ENCODE measurements at regions not wholly inside any gene's neighbourhood (a gene's known extent, or its start where the extent isn't known, plus 50 kb on each side); places are given as distances from the start of the nearest gene placed in this dataset.

DNA sequence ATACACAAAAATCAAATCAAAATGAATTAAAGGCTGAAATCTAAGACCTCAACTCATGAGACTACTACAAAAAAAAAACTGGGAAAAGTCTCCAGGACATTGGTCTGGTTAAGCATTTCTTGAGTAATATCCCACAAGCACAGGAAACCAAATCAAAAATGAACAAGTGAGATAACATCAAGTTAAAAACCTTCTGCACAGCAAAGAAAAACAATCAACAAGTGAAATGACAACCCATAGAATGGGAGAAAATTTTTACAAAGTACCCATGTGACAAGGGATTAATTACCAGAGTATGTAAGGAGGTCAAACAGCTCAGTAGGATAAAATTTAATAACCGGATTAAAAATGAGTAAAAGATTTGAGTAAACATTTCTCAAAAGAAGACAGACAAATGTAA lies 338.7 kb downstream of the SLC16A7 start:
- no peak overlapping the region for H3K27ac ChIP-seq (ENCODE audit: low read depth in 1 of 2, low read length in 2 of 2)
- peaks cover 3% of the 10 kb centered on the region in 2 donors for H3K9me3 ChIP-seq (replicated peaks in 1 of 2; ENCODE audit: control insufficient read depth in 1 of 2, insufficient read depth in 1 of 2, low read length in 2 of 2)
- H3K4me1 Mint-ChIP-seq, result no peaks in the 10 kb centered on the region
- WGBS (ENCODE audit: insufficient coverage), result no CpG with 5 or more reads among the region's 1 CpG
- H3K9ac ChIP-seq (ENCODE audit: insufficient read depth, low read length, poor library complexity, severe bottlenecking), result no peak overlapping the region
- H3K27ac Mint-ChIP-seq, result no peak overlapping the region
- no peak overlapping the region for H2AFZ ChIP-seq (ENCODE audit: insufficient read depth, low read depth, low read length, poor library complexity, severe bottlenecking)
- H3K9me3 Mint-ChIP-seq, result peaks cover 1 to 10% (median 6%) of the 10 kb centered on the region in 7 donors
- DNase-seq, result no peak
- H3K27me3 ChIP-seq (ENCODE audit: control insufficient read depth in 2 of 2, insufficient read depth in 2 of 2, low read length in 2 of 2), result no peaks in the 10 kb centered on the region
- H3K4me3 ChIP-seq (replicated peaks in 1 of 3; ENCODE audit: low read depth in 2 of 3, low read length in 3 of 3), result no peak overlapping the region
- H3K4me3 Mint-ChIP-seq, result no peak overlapping the region
- H3K79me2 ChIP-seq (ENCODE audit: insufficient read depth, low read length), result no peaks in the 10 kb centered on the region
- no peaks in the 10 kb centered on the region for H3K36me3 ChIP-seq (replicated peaks in 1 of 2; ENCODE audit: control insufficient read depth in 1 of 2, insufficient read depth in 2 of 2, low read length in 2 of 2)
- intact Hi-C loops (cut with micrococcal nuclease), result no loop called here
- H3K4me1 ChIP-seq (ENCODE audit: control insufficient read depth in 1 of 2, insufficient read depth in 2 of 2, low read length in 2 of 2), result no peaks in the 10 kb centered on the region
- no peaks in the 10 kb centered on the region for H4K20me1 ChIP-seq (ENCODE audit: insufficient read depth, low read length)
- no peaks in the 10 kb centered on the region for H3K27me3 Mint-ChIP-seq (ENCODE audit: low read depth in 3 of 3)
- TF ChIP-seq, protein P1, sequence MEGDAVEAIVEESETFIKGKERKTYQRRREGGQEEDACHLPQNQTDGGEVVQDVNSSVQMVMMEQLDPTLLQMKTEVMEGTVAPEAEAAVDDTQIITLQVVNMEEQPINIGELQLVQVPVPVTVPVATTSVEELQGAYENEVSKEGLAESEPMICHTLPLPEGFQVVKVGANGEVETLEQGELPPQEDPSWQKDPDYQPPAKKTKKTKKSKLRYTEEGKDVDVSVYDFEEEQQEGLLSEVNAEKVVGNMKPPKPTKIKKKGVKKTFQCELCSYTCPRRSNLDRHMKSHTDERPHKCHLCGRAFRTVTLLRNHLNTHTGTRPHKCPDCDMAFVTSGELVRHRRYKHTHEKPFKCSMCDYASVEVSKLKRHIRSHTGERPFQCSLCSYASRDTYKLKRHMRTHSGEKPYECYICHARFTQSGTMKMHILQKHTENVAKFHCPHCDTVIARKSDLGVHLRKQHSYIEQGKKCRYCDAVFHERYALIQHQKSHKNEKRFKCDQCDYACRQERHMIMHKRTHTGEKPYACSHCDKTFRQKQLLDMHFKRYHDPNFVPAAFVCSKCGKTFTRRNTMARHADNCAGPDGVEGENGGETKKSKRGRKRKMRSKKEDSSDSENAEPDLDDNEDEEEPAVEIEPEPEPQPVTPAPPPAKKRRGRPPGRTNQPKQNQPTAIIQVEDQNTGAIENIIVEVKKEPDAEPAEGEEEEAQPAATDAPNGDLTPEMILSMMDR (IDR thresholded peaks at IDR 0.05), result no peak
- no peak overlapping the region for H3K4me2 ChIP-seq (replicated peaks; ENCODE audit: extremely low read depth, low read length, poor library complexity, severe bottlenecking)
- no peaks in the 10 kb centered on the region for H3K36me3 Mint-ChIP-seq

DNA sequence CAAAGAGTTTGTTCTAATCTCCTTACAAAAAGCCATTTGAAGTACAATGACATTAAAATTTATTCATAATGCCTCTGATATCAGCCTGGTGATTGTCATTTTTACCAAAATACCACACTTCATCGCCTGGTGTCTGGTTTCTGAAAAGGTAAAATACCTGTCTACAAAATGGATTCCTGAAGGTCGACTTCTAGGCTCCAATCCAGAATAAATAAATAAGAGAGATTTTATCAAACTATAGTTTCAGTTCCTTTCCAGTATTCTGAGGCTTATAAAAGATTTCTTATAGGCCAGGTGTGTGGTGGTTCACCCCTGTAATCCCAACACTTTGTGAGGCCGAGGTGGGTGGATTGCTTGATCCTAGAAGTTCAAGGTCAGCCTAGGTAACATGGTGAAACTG lies 340.7 kb downstream of the SLC16A7 start:
- no peaks in the 10 kb centered on the region for H3K4me1 ChIP-seq (ENCODE audit: control insufficient read depth in 1 of 2, insufficient read depth in 2 of 2, low read length in 2 of 2)
- no peak for DNase-seq
- H3K36me3 Mint-ChIP-seq, result no peaks in the 10 kb centered on the region
- H3K4me3 ChIP-seq (replicated peaks in 1 of 3; ENCODE audit: low read depth in 2 of 3, low read length in 3 of 3), result no peak overlapping the region
- no peak overlapping the region for H3K27ac Mint-ChIP-seq
- H3K9me3 ChIP-seq (replicated peaks in 1 of 2; ENCODE audit: control insufficient read depth in 1 of 2, insufficient read depth in 1 of 2, low read length in 2 of 2), result peaks cover 0 to 3% of the 10 kb centered on the region in 2 donors
- no peaks in the 10 kb centered on the region for H3K27me3 Mint-ChIP-seq (ENCODE audit: low read depth in 3 of 3)
- no peak overlapping the region for H3K4me2 ChIP-seq (replicated peaks; ENCODE audit: extremely low read depth, low read length, poor library complexity, severe bottlenecking)
- no peaks in the 10 kb centered on the region for H4K20me1 ChIP-seq (ENCODE audit: insufficient read depth, low read length)
- H3K27ac ChIP-seq (ENCODE audit: low read depth in 1 of 2, low read length in 2 of 2), result no peak overlapping the region
- WGBS (ENCODE audit: insufficient coverage), result no CpG with 5 or more reads among the region's 3 CpGs
- no peaks in the 10 kb centered on the region for H3K27me3 ChIP-seq (ENCODE audit: control insufficient read depth in 2 of 2, insufficient read depth in 2 of 2, low read length in 2 of 2)
- no peak overlapping the region for H3K4me3 Mint-ChIP-seq
- H3K79me2 ChIP-seq (ENCODE audit: insufficient read depth, low read length), result no peaks in the 10 kb centered on the region
- TF ChIP-seq, protein P1 (IDR thresholded peaks at IDR 0.05), result no peak
- peaks cover 0 to 3% (median 1%) of the 10 kb centered on the region in 7 donors for H3K9me3 Mint-ChIP-seq
- H2AFZ ChIP-seq (ENCODE audit: insufficient read depth, low read depth, low read length, poor library complexity, severe bottlenecking), result no peak overlapping the region
- H3K4me1 Mint-ChIP-seq, result no peaks in the 10 kb centered on the region
- intact Hi-C loops (cut with micrococcal nuclease), result no loop called here
- no peak overlapping the region for H3K9ac ChIP-seq (ENCODE audit: insufficient read depth, low read length, poor library complexity, severe bottlenecking)
- no peaks in the 10 kb centered on the region for H3K36me3 ChIP-seq (replicated peaks in 1 of 2; ENCODE audit: control insufficient read depth in 1 of 2, insufficient read depth in 2 of 2, low read length in 2 of 2)

Data from CD14-positive monocyte (primary cell).